ENCODE measurements at regions not wholly inside any gene's neighbourhood (a gene's known extent, or its start where the extent isn't known, plus 50 kb on each side); places are given as distances from the start of the nearest gene placed in this dataset.
A peak's percentile ranks its signal among the peaks of the same experiment; 100 is the strongest.
"Not testable (repeated sequence)": the region's sequence is repeated elsewhere in the genome, so short reads cannot be mapped to it uniquely, and the experiment has no call there.

- in situ Hi-C loops (cut with HindIII; ENCODE audit: low pct_unique_long_range_greater_than_20kb, low sequenced_read_pairs), result no loop called here
- no peak for DNase-seq (ENCODE audit: low read depth in 1 of 2, low spot score in 1 of 2)
- no peak for TF ChIP-seq JUND (IDR thresholded peaks at IDR 0.05; ENCODE audit: low read depth)
Observed at GRCh38 chr4:127449449-127449848, 183.3 kb upstream of the INTU start.

GRCh38 chr4:127450276-127450675 lies 182.5 kb upstream of the INTU start:
- TF ChIP-seq JUND (IDR thresholded peaks at IDR 0.05; ENCODE audit: low read depth), result no peak
- DNase-seq (ENCODE audit: low read depth in 1 of 2, low spot score in 1 of 2), result no peak
- in situ Hi-C loops (cut with HindIII; ENCODE audit: low pct_unique_long_range_greater_than_20kb, low sequenced_read_pairs), result no loop called here

GRCh38 chr4:127463883-127464282 lies 168.9 kb upstream of the INTU start:
- no peak for DNase-seq (ENCODE audit: low read depth in 1 of 2, low spot score in 1 of 2)
- in situ Hi-C loops (cut with HindIII; ENCODE audit: low pct_unique_long_range_greater_than_20kb, low sequenced_read_pairs), result no loop called here
- no peak for TF ChIP-seq JUND (IDR thresholded peaks at IDR 0.05; ENCODE audit: low read depth)

GRCh38 chr4:127469542-127469941 lies 163.2 kb upstream of the INTU start:
- in situ Hi-C loops (cut with HindIII; ENCODE audit: low pct_unique_long_range_greater_than_20kb, low sequenced_read_pairs), result no loop called here
- no peak for TF ChIP-seq JUND (IDR thresholded peaks at IDR 0.05; ENCODE audit: low read depth)
- no peak for DNase-seq (ENCODE audit: low read depth in 1 of 2, low spot score in 1 of 2)

GRCh38 chr4:127469959-127470809 lies 162.6 kb upstream of the INTU start:
- in situ Hi-C loops (cut with HindIII; ENCODE audit: low pct_unique_long_range_greater_than_20kb, low sequenced_read_pairs), result no loop called here
- no peak for TF ChIP-seq JUND (IDR thresholded peaks at IDR 0.05; ENCODE audit: low read depth)
- no peak for DNase-seq (ENCODE audit: low read depth in 1 of 2, low spot score in 1 of 2)

GRCh38 chr4:127478271-127478670 lies 154.5 kb upstream of the INTU start:
- in situ Hi-C loops (cut with HindIII; ENCODE audit: low pct_unique_long_range_greater_than_20kb, low sequenced_read_pairs), result not testable (repeated sequence)

GRCh38 chr4:127479031-127479622 lies 153.6 kb upstream of the INTU start:
- TF ChIP-seq JUND (IDR thresholded peaks at IDR 0.05; ENCODE audit: low read depth), result no peak
- in situ Hi-C loops (cut with HindIII; ENCODE audit: low pct_unique_long_range_greater_than_20kb, low sequenced_read_pairs), result no loop called here
- peak in 1 of 2 experiments; percentile 40 for DNase-seq (ENCODE audit: low read depth in 1 of 2, low spot score in 1 of 2)

More at GRCh38 chr4:127478271-127478670, 154.5 kb upstream of the INTU start:
- not testable (repeated sequence) for DNase-seq (ENCODE audit: low read depth in 1 of 2, low spot score in 1 of 2)

GRCh38 chr4:127482049-127482448 lies 150.7 kb upstream of the INTU start:
- in situ Hi-C loops (cut with HindIII; ENCODE audit: low pct_unique_long_range_greater_than_20kb, low sequenced_read_pairs), result no loop called here

GRCh38 chr4:127484117-127484516 lies 148.6 kb upstream of the INTU start:
- TF ChIP-seq JUND (IDR thresholded peaks at IDR 0.05; ENCODE audit: low read depth), result no peak
- in situ Hi-C loops (cut with HindIII; ENCODE audit: low pct_unique_long_range_greater_than_20kb, low sequenced_read_pairs), result no loop called here

More at GRCh38 chr4:127482049-127482448, 150.7 kb upstream of the INTU start:
- DNase-seq (ENCODE audit: low read depth in 1 of 2, low spot score in 1 of 2), result no peak
- no peak for TF ChIP-seq JUND (IDR thresholded peaks at IDR 0.05; ENCODE audit: low read depth)

GRCh38 chr4:127486248-127486647 lies 146.5 kb upstream of the INTU start:
- in situ Hi-C loops (cut with HindIII; ENCODE audit: low pct_unique_long_range_greater_than_20kb, low sequenced_read_pairs), result no loop called here
- DNase-seq (ENCODE audit: low read depth in 1 of 2, low spot score in 1 of 2), result no peak
- no peak for TF ChIP-seq JUND (IDR thresholded peaks at IDR 0.05; ENCODE audit: low read depth)

More at GRCh38 chr4:127484117-127484516, 148.6 kb upstream of the INTU start:
- DNase-seq (ENCODE audit: low read depth in 1 of 2, low spot score in 1 of 2), result no peak

GRCh38 chr4:127491571-127491970 lies 141.2 kb upstream of the INTU start:
- in situ Hi-C loops (cut with HindIII; ENCODE audit: low pct_unique_long_range_greater_than_20kb, low sequenced_read_pairs), result no loop called here
- DNase-seq (ENCODE audit: low read depth in 1 of 2, low spot score in 1 of 2), result no peak
- no peak for TF ChIP-seq JUND (IDR thresholded peaks at IDR 0.05; ENCODE audit: low read depth)

- in situ Hi-C loops (cut with HindIII; ENCODE audit: low pct_unique_long_range_greater_than_20kb, low sequenced_read_pairs); DNase-seq (ENCODE audit: low read depth in 1 of 2, low spot score in 1 of 2): not testable (repeated sequence)
Observed at GRCh38 chr4:127496875-127497274, 135.9 kb upstream of the INTU start.

- DNase-seq (ENCODE audit: low read depth in 1 of 2, low spot score in 1 of 2), result no peak
- no peak for TF ChIP-seq JUND (IDR thresholded peaks at IDR 0.05; ENCODE audit: low read depth)
- in situ Hi-C loops (cut with HindIII; ENCODE audit: low pct_unique_long_range_greater_than_20kb, low sequenced_read_pairs), result no loop called here
Observed at GRCh38 chr4:127498366-127498765, 134.4 kb upstream of the INTU start.
